IPS-NIHi11 (cell line): ENCODE measurements at regions not wholly inside any gene's neighbourhood (a gene's known extent, or its start where the extent isn't known, plus 50 kb on each side); places are given as distances from the start of the nearest gene placed in this dataset.

ENCODE experiments used
- DNase-seq: peaks from one replicate; pipeline ENCODE4 v3.0.0; 2012; ENCODE audit warnings: mixed read lengths, low spot score

DNA sequence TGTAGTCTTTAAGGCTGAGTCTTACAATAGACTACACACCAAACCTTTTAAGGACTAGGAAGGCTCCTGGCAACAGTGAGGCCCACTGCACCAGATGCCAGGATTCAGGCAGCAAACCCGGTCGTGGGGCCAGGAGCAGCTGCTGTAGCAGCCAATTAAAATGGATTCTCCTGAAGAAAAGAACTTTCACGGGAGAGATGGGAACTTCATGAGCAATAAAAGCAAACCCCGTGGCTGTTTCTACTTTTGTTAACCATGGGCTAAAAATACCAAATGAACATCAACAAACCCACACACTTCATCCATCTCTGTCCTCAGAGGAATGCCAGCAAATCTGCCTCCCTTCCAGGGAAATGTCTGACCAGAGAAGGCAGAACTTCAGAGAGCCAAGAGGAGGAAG, 101.4 kb downstream of the BTC start:
- DNase-seq = no peak
